Effector memory CD4-positive, alpha-beta T cell (primary cell): ENCODE measurements at regions not wholly inside any gene's neighbourhood (a gene's known extent, or its start where the extent isn't known, plus 50 kb on each side); places are given as distances from the start of the nearest gene placed in this dataset.

Source experiments
- DNase-seq, 3 donors: peaks; one replicate each; pipeline ENCODE4 v3.0.0-alpha.2; 2020
- H3K27ac ChIP-seq: 2 replicates; pipeline ENCODE4 v1.7.0; 2013; ENCODE audit warnings: mild to moderate bottlenecking, low read length, moderate library complexity; ENCODE audit not compliant: insufficient read depth, poor library complexity, severe bottlenecking
- H3K27me3 ChIP-seq: replicated peaks from 2 replicates; pipeline ENCODE4 v1.7.0; 2013; ENCODE audit warnings: mild to moderate bottlenecking, low read length; ENCODE audit not compliant: insufficient read depth, control insufficient read depth, poor library complexity, severe bottlenecking
- H3K36me3 ChIP-seq: 2 replicates; pipeline ENCODE4 v1.7.0; 2013; ENCODE audit warnings: mild to moderate bottlenecking, low read length, moderate library complexity; ENCODE audit not compliant: control insufficient read depth, insufficient read depth
- H3K4me1 ChIP-seq: 2 replicates; pipeline ENCODE4 v1.7.0; 2013; ENCODE audit warnings: low read length, mild to moderate bottlenecking; ENCODE audit not compliant: control insufficient read depth, insufficient read depth, poor library complexity, severe bottlenecking
- H3K4me3 ChIP-seq: 2 replicates; pipeline ENCODE4 v1.7.0; 2013; ENCODE audit warnings: low read length, low read depth, mild to moderate bottlenecking; ENCODE audit not compliant: insufficient read depth, poor library complexity, severe bottlenecking
- H3K9me3 ChIP-seq: 2 replicates; pipeline ENCODE4 v1.7.0; 2013; ENCODE audit warnings: mild to moderate bottlenecking, low read length, moderate library complexity; ENCODE audit not compliant: control insufficient read depth

- Histone ChIP-seq H3K9me3 (no peaks in the 10 kb centered on the region), H3K36me3 (no peaks in the 10 kb centered on the region), H3K4me3 (no peak overlapping the region), H3K27me3 (no peaks in the 10 kb centered on the region), H3K27ac (no peak overlapping the region), H3K4me1 (no peaks in the 10 kb centered on the region)
- DNase-seq: no peak
These were observed 82.5 kb upstream of the PDE10A start for GRCh38 chr6:165745492-165745891.

GRCh38 chr6:165744555-165745228 is 81.7 kb upstream of the PDE10A start:
- DNase-seq: no peak
- Histone ChIP-seq H3K27ac (no peak overlapping the region), H3K27me3 (no peaks in the 10 kb centered on the region), H3K4me1 (no peaks in the 10 kb centered on the region), H3K4me3 (no peak overlapping the region), H3K36me3 (no peaks in the 10 kb centered on the region), H3K9me3 (no peaks in the 10 kb centered on the region)

DNA sequence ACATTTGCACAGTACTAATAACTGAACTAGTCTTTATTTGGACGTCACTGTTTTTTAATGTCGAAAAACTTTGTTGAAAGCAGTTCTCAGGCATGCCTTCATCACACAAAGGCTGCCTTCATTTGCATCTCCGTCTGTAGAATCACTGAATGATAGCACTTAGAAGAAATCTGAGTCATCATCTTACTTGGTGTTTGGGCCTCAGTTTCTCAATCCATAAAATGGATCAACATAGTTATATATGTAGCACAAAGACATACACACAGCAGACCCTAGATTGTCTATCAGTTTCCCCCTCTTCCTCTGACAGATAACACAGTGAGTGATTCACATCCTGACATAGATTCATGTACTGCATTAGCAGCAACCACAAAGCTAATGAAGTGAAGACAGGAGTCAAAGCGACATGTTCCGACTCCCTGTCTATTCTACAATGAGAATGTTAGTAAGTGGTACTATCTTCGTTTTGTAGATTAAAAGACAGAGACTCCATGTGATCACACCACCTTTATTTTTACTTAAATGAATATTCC is 80.4 kb upstream of the PDE10A start:
- Histone ChIP-seq H3K9me3 (no peaks in the 10 kb centered on the region), H3K27ac (no peak overlapping the region), H3K4me1 (no peaks in the 10 kb centered on the region), H3K27me3 (no peaks in the 10 kb centered on the region), H3K4me3 (no peak overlapping the region), H3K36me3 (no peaks in the 10 kb centered on the region)
- DNase-seq: no peak

DNA sequence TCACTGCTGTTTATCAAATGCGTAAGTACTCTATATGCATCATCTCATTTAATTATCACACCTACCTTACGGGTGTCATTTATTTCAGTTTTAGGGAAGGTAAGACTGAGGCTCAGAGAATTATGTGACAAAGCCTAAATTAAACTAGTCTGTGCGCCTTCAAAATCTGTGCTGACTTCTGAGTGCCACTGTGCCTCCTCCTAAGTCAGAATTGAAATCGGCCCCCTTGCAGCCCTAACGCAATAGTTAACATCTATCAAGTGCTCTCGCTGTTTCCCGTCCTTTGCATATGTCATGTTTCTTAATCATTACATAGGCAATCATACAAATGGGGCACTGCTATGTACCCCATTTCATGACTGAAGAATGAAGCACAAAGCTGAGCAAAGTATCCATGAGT is 79.0 kb upstream of the PDE10A start:
- Histone ChIP-seq H3K9me3 (no peaks in the 10 kb centered on the region), H3K4me1 (no peaks in the 10 kb centered on the region), H3K27me3 (no peaks in the 10 kb centered on the region), H3K4me3 (no peak overlapping the region), H3K36me3 (no peaks in the 10 kb centered on the region), H3K27ac (no peak overlapping the region)
- no peak for DNase-seq

DNA sequence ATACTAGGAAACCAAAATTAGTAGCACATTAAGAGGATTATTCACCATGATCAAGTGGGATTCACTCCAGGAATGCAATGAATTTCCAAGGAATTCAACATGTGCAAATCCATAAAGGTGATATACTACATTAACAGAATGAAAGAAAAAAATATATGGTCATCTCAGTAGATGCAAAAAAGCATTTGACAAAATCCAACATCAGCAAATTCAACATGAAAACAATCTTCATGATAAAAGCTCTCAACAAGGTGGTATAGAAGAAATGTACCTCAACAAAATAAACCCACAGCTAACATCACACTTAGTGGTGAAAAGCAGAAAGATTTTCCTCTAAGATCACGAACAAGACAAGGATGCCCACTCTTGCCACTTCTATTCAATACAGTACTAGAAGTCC is 74.4 kb upstream of the PDE10A start:
- Histone ChIP-seq H3K36me3 (no peaks in the 10 kb centered on the region), H3K4me3 (no peak overlapping the region), H3K27ac (no peak overlapping the region), H3K9me3 (no peaks in the 10 kb centered on the region), H3K27me3 (no peaks in the 10 kb centered on the region), H3K4me1 (no peaks in the 10 kb centered on the region)
- no peak for DNase-seq

DNA sequence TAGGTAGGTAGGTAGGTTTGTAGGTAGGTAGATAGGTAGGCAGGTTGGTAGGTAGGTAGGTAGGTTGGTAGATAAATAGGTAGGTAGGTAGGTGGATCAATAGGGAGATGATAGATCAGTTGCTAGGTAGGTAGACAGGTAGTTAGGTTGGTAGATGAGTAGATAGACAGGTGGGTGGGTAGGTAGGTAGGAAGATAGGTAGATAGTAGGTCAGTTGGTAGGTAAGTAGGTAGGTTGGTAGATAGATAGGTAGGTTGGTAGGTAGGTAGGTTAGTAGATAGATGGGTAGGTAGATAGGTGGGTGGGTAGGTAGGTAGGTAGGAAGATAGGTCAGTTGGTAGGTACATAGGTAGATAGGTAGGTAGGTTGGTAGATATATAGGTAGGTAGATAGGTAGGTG is 72.0 kb upstream of the PDE10A start:
- no peak for DNase-seq
- H3K9me3 ChIP-seq: no peaks in the 10 kb centered on the region
- H3K4me3 ChIP-seq: no peak overlapping the region
- H3K27me3 ChIP-seq: no peaks in the 10 kb centered on the region
- H3K4me1 ChIP-seq: no peaks in the 10 kb centered on the region
- no peaks in the 10 kb centered on the region for H3K36me3 ChIP-seq
- H3K27ac ChIP-seq: no peak overlapping the region

DNA sequence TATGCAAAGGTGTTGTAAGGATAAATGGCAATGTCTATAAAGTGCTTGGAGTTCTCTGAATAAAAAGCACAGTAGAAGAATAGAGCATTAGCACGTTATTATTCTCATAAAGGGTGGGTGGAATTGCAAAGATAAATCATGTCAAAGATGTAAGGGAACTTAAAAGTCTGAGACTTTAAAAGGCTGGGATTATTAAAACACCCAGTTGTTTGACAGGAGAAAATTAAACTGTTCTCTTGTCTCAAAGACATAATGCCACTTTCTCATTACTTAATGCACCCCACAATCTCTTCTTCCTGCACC is 70.4 kb upstream of the PDE10A start:
- DNase-seq: no peak
- no peaks in the 10 kb centered on the region for H3K27me3 ChIP-seq

DNA sequence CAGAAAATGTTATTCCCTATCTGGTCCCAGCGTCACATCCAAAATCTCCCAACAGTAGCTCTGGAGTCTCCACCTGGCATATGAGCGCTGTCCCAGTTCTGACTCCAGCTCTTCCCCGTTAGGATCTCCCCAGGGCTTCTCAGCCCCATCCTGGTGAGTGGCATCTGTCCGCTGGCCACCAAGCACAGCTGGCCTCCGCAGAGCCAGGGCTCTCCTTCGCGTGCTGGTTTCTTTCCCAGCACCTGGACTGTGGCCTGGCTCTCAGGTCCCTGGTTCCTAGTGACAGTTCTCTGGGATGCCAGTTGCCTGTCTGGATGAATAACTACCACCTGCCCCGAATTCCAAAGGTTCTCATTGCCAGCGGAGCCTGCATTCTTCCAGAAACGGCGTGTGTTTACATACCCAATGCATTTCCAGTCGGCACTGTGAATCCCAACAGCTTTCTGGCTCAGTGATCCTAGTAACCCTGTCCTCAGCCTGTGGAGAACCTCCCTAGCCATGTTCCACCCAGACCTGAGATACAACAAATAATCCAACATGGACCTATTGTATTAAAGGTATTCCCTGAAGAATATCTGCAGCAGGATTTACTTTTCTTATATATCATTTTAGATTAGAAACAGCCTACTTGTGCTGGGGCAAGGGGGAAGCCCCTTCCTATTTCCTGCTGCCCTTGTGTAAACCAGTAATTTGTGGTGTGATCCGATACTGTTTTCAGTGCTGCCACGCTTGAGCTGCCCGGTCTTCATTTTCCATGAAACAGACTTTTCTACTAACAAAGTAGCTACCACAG is 69.9 kb upstream of the PDE10A start:
- H3K27me3 ChIP-seq: no peaks in the 10 kb centered on the region
- no peaks in the 10 kb centered on the region for H3K36me3 ChIP-seq
- no peak overlapping the region for H3K4me3 ChIP-seq
- no peaks in the 10 kb centered on the region for H3K4me1 ChIP-seq
- no peaks in the 10 kb centered on the region for H3K9me3 ChIP-seq
- no peak for DNase-seq
- H3K27ac ChIP-seq: no peak overlapping the region

More for the DNA sequence above, 70.4 kb upstream of the PDE10A start:
- Histone ChIP-seq H3K4me3 (no peak overlapping the region), H3K9me3 (no peaks in the 10 kb centered on the region), H3K27ac (no peak overlapping the region), H3K36me3 (no peaks in the 10 kb centered on the region), H3K4me1 (no peaks in the 10 kb centered on the region)

DNA sequence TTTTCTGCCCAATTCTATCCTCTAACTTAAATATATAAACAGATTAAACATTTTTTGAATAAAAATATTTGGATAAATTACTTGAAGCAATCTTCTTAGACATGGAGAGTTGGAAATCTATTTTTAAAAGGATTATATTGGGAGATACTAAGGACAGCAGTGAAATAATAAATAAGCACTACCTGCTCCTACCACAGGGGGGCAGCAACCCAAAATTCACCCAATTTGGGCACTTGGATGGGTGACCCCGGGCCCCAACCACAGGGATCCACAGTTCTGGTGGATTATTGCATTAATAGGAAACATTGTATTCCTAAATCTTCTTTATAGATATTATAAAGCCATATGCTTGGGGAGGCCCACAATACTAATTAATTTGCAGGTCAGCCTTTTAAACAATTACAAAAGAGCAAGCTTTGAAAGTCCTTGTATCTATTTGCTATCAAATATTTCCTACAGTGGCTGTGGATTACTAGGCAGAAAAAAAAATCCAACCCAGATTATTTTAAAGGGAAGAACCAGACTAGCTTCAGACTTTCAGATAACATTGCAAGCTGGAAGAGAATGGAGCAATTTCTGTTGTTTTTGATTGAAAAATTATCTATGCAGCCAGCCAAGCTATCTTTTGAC is 66.4 kb upstream of the PDE10A start:
- Histone ChIP-seq H3K4me1 (no peaks in the 10 kb centered on the region), H3K36me3 (no peaks in the 10 kb centered on the region), H3K27ac (no peak overlapping the region), H3K9me3 (no peaks in the 10 kb centered on the region), H3K27me3 (no peaks in the 10 kb centered on the region), H3K4me3 (no peak overlapping the region)
- no peak for DNase-seq

DNA sequence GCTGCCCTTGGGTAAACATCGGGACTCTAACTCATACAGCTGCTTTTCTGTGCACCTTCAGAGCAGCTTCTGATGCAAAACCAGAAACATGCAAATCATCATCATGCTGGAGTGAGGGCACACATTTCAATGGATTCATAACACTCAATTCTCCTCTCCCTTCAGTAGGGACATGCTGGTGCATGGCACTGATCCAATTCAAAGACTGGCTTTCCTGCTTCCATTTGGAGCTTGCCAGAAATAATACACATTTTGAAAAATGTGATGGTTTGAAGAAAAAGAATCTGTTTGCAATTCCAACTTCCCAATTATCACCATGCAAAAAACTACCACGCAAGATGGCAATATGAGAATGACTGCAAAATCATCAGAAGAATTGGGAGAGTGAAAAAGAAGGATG is 65.2 kb upstream of the PDE10A start:
- Histone ChIP-seq H3K9me3 (no peaks in the 10 kb centered on the region), H3K27ac (no peak overlapping the region), H3K36me3 (no peaks in the 10 kb centered on the region), H3K27me3 (no peaks in the 10 kb centered on the region), H3K4me3 (no peak overlapping the region), H3K4me1 (no peaks in the 10 kb centered on the region)
- no peak for DNase-seq
